Neural progenitor cell (in vitro differentiated cells): ENCODE measurements at regions not wholly inside any gene's neighbourhood (a gene's known extent, or its start where the extent isn't known, plus 50 kb on each side); places are given as distances from the start of the nearest gene placed in this dataset.

Experiments
- CTCF ChIP-seq: fragments of 200-600 bp; sonication (generic); IDR thresholded peaks from 2 replicates; pipeline ENCODE4 v1.5.1; 2017; ENCODE audit warnings: antibody characterized with exemption, mild to moderate bottlenecking
- EZH2 ChIP-seq: fragments of 200-600 bp; sonication (generic); IDR thresholded peaks from 2 replicates; pipeline ENCODE4 v1.6.1; 2017; ENCODE audit warnings: antibody characterized with exemption, mild to moderate bottlenecking, moderate library complexity

GRCh38 chr17:72280881-72281280 lies 160.1 kb downstream of the SOX9 start:
- TF ChIP-seq EZH2: no peak
- TF ChIP-seq CTCF: no peak
